NCI-H1048 (cell line): ENCODE measurements at regions not wholly inside any gene's neighbourhood (a gene's known extent, or its start where the extent isn't known, plus 50 kb on each side); places are given as distances from the start of the nearest gene placed in this dataset.
"Not testable (repeated sequence)": the region's sequence is repeated elsewhere in the genome, so short reads cannot be mapped to it uniquely, and the experiment has no call there.

Experiments used
- DNase-seq: peaks from one replicate; lab custom pipeline; 2025; lab: John Stamatoyannopoulos, UW

DNA sequence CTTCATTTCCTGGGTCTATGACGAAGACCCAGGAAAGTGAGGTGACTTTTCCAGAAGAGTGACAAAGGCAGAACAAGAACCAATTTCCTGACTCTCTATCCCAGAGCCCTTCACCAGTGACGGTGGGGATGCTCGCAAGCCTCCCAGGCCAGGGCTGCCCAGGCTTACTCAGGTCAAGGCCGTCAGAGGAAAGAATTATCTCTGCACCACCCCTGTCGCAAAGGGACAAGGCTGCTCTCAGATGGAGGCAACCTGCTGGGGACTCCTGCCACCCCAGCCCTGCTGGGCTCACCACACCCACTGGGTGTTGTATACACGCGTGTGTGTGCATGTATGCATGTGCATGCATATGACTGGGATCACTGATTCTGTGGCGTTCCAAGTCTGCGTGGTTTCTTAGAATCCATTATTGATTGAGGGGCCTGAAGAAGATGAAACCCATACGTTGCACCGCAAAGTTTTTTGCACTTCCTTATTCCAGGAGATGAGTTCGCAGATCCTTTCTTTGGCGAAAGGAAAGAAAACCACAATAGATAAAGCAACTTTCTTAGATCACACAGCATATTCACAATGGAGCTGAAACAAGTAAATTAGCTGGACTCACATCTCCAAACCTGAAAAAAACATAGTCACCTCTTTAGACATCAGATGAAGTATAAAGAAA, 255.8 kb downstream of the RHOU start:
- DNase-seq, result no peak

DNA sequence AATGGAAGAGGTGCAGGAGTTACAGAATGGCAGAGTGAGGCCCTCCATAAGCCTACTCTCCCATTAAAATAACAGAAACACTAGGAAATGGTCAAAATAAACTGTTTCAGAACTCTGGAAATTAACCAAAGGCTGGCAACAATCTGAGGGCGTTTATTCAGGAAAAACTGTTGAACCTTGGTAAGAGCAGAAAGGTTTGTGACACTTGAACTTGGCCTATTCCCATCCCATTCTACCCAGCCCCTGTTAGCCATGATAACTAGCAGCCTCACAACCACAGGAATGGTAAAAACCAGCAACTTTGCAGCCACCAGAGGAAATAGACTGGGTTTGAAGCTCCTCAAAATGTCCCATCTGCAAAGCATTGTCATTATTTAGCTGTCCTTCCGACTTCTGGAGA, 256.8 kb downstream of the RHOU start:
- no peak for DNase-seq

DNA sequence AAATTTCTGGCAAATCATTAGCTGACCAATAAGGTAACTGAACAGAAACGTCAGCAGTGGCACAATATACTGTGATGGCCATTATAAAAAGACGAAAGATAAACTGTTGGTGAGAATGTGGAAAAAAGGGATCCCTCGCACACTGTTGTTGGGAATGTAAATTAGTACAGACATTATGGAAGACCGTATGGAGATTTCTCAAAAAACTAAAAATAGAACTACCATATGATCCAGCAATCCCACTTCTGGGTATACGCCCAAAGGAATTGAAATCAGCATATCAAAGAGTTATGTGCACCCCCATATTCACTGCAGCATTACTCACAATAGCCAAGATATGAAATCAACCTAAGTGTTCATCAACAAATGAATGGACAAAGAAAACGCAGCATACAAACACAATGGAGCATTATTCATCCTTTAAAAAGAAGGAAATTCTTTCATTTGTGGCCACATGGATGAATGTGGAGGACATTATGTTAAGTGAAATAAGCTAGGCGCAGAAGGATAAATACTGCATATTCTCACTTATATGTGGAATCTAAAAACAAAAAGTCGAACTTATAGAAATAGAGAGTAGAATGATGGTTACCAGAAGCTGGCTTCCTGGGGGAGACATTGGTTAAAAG, 257.7 kb downstream of the RHOU start:
- no peak for DNase-seq

DNA sequence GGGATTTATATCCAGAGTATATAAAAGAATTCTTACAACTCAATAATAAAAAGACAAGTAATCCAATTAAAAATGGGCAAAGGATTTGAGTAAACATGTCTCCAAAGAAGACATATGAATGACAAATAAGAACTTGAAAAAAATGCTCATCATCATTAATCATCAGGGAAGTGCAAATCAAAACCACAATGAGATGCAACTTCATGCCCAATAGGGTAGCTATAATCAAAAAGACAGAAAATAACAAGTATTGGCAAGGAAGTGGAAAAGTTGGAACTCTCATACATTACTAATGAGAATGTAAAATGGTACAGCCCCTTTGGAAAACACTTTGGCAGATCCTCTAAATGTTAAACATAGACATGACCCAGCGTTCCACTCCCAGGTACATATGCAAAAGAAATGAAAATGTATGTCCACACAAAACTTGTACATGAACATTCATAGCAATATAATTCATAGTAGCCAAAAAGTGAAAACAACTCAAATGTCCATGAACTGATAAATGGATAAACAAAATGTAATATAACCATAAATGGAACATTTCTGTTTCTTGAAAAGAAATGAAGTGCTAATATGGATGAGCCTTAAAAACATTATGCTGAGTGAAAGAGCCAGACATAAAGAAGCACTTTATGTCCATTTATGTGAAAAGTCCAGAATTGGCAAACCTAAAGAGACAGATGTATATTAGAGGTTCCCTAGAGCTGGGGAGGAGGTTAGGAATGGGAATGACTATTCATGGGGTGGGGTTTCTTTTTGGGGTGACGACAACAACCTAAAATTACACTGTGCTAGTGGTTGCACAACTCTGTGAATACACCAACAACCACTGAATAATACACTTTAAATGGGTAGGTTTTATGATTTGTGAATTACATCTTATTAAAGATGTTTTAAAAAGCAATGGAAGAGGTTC, 259.7 kb downstream of the RHOU start:
- no peak for DNase-seq

DNA sequence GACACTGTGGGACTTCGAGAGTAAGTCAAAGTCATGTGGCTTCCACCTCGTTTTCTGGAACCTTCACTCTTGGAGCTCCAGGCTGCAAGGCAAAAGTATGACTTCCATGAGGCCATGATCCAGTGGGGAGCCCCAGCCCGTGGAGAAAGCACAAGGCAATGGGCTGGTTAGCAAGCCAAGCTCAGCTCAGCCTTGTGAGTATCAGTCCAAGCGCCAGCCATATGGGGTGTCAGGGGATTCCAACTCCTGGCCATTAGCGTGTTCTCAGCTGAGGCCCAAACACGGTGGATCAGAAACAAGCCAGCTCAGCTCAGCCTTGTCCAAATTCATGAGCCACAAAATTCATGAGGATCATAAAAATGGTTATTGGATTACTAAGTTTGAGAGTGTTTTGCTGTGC, 261.0 kb downstream of the RHOU start:
- no peak for DNase-seq

DNA sequence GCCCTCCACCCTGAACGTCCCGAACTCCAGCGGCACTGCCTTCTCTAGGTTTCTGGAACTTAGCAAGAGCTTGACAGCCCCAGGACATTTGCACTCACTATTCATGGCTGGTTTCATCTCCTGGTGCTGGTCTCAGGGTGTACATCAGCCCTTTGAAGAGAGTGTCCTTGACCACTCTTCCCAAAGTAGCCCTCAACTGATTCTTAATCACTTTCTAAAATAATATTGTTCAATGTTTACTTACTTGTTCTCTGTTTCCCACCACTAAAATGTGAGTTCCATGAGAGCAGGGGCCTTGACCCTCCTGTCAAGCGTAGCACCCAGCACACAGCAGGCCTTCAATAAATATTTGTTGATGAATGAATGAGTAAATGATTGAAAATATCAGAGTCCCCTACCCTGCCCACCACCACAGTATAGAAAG, 262.5 kb downstream of the RHOU start:
- DNase-seq, result no peak

DNA sequence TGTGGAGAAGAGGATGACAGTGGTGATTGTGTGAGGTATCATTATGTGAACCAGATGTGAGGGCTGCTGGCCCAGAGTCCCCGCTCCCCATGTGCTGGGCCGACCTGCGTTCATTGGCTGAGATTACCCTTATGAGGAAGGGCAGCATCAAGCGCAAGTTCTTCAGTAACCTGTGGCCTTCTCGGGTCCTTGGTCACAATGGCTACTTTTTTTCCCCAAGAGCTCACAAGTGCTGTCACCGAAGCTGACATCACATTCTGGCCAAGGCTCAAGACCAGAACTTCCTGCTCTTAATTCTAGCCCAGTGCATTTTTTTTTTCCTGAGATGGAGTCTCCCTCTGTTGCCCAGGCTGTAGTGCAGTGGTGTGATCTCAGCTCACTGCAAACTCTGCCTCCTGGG, 262.9 kb downstream of the RHOU start:
- no peak for DNase-seq

DNA sequence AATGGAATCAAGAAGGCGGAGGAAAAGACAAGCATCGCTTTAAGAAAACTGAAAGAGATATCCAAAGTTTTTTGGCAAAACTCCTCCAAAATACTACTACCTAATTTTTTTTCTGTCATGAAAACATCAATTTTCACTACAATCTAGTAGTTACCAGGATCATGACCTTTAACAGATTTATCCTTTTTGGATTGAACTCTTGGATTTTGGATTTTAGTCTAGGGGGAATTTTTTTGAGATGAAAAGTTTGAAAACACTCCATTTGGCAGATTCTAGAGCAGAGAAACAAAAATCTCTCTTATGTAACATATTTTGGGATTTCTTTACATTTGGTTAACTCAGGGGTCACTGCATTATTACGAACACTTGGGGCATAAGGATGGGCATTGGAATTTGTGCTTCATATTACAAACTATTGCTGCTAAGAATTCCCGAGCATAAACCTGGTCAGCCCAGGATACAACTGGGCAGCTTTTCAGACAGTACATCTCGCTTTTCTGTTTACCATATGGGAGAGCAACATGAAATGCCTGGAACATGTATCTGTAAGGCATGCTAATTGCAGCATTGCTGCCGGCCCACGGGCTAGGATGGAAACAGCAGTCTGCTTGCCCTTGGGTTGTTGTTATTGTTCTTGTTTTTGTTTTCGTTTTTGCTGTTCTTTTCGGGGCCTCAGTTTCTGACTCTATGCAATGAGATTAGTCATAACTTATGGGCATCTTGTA, 264.3 kb downstream of the RHOU start:
- DNase-seq, result no peak

DNA sequence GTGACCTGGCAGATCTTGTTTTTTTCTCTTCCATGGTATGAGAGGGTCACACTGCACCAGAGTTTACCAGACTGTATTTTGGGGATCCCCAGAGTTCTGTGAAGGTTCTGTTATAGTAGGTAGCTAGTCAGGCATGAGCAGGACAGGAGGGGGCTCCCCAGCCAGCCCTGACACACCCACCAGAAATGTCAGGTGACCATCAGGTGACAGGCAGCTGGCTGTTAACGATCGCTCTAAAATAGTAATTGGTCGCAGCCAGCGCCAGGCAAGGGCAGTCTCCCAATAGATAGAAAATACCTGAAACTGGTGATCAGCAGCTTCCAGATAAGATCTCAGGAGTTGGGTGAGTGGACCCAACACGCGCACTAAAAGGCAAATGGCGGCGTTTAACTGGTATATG, 264.9 kb downstream of the RHOU start:
- DNase-seq, result no peak

DNA sequence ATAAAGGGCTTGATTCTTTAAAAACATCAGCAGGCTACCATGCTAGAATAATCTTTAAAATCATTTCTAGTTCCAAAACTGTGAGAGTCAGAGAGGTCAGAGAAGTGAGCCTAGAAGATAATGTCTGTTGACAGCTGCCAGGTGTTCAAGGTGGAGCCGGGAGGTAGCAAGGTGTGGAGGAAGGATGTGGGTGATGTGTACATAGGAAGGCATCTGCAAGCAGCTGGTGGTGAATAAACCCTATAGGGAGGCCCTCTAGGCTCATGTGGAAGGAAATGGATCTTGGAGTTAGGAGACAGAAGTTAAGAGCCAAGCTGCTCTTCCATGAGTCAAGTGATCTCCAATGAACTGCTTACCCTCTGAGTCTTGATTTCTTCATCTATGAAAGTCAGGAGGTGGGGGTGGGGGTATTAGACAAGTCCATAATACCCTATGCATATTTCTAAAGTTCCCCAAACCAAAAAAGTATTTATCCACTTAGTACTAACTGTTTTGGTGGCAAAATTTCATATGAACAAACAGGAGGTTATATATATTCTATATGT, 266.3 kb downstream of the RHOU start:
- no peak for DNase-seq

DNA sequence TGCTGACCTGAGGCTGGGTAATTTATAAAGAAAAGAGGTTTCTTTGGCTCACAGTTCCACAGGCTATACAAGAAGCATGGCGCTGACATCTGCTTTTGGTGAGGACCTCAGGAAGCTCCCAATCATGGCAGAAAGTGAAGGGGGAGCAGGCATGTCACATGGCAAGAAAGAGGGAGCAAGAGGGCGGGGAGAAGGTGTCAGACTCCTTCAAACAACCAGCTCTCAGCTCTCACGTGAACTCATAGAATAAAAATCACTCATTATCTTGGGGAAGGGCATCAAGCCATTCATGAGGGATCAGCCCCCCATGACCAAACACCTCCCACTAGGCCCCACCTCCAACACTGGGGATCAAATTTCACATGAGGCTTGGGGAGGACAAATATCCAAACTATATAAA, 266.8 kb downstream of the RHOU start:
- no peak for DNase-seq

DNA sequence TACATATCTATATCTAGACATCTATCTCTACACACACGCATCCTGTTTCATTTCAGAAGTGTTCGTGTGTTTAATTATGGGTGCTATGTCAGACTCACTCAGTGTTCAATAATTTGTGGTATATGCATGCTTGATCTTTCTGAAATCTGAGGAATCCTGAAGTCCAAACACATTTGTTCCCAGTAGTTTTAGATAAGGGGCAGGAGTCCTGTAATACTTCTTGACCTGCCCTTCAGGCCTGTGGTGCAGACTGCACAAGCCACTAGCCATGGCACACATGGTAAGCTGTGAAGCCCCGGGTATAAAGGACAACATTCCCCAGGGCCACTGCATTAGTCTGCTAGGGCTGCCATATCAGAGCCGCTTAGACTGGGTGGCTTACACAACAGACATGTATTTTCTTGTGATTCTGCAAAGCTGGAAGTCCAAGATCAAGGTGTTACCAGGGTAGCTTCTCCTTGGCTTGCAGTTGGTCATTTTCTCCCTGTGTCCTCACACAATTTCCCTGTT, 267.2 kb downstream of the RHOU start:
- no peak for DNase-seq

DNA sequence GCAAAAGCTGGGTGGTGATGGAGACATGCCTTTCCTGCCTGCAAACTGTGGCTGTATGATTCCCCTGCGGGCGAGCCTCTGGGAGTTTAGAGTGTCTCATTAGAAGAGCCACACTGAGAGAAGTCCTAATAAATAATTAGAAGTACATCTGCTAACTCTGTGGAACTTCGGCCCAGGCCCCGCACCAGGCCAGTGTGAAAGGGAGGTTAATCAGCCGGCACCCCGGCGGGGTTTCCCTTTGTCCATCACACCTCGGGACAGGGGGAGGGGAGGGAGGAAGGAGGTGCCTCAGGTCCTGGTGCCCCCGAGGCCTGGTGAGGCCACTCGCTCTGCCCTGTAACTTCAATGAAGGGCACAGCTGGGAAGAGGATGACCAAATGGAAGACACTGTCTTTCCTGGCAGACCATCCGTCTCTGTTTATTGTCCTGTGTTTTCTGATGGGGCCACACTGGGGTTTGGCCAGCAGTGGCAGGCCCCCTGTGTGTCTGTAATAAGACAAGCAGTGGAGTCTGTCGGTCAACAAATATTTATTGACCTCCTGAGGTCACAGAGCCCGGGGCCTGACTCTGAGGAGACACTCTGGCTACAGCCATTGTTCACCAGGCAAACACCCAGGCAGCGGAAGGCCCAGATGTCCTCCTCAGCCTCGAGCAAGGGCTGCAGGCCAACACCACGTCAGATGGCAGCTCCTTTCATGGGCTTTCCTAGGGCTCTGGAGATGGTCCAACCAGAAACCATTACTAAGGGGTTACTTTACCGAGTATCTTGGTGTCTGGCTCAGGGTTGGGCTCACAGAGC, 267.5 kb upstream of the RAB4A start:
- no peak for DNase-seq

DNA sequence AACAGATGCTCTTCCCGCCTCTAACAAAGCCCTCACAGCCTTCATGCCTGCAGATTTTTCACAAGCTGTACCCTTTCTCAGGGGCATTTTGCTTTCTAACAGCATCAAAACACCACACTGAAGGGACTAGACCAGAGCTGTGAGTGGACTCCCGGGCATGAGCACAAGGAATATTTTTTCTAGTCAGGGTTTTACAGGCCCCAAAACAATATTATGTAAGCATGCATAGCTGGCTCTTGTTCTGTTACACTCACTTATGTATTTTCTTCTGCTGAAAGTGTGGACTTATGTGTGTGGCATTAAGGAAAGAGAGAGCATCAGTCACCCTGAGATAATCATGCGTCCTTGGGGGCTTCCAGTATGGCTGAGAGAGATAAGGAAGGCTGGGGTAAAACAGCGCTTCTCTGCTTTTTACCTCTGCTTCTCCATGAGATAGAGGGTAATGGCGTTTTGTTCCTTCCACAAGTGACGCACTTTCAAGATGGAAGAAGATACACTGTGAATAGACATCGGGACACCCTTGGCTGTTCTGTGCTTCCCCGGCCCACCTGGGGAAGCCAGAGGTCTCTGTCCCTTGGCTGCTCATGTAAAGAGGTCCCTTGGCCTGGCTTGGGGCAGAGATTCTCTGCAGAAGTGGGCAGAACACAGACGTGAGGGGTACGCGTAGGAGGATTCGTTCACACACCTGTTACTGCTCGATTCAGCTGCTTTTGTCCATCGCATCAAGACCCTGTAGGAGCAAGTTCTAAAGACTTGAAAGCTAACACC, 266.7 kb upstream of the RAB4A start:
- no peak for DNase-seq

DNA sequence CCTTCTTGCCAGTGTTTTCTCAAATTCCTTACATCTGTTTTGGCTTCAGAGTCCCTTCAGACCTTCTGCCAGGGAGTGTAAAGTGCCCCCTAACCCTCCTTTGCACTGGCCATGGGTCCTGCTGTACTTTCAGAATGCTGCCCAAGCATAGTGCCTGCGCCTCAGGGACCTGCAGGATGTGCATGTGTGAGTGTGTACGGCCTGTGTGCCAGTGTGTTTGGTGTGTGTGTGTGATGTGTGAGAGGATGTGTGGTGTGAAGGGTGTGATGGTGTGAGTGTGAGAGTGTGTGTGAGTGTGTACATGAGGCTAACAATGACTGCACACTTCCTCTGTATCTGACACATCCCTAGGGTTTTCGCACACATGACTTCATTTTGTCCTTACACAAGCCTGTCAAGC, 265.8 kb upstream of the RAB4A start:
- no peak for DNase-seq

DNA sequence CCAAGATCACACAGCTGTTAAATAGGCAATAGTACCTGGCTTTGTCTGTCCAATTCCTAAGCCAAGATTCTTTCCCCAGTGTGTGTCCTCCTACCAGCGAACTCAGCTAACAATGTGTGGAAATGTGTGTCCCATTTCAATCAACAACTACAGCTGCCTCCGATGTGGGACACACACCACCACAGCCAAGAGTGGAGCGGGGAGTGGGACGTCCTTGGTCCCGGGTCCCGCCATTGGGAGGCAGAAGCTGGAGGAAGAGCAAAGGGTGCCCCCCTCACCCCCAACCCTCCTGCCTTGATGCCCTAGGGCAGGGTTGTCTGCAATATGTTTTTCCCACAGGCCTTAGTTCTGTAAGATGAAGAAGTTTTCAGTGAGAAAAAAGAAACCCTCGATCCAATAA, 265.4 kb upstream of the RAB4A start:
- DNase-seq, result no peak

DNA sequence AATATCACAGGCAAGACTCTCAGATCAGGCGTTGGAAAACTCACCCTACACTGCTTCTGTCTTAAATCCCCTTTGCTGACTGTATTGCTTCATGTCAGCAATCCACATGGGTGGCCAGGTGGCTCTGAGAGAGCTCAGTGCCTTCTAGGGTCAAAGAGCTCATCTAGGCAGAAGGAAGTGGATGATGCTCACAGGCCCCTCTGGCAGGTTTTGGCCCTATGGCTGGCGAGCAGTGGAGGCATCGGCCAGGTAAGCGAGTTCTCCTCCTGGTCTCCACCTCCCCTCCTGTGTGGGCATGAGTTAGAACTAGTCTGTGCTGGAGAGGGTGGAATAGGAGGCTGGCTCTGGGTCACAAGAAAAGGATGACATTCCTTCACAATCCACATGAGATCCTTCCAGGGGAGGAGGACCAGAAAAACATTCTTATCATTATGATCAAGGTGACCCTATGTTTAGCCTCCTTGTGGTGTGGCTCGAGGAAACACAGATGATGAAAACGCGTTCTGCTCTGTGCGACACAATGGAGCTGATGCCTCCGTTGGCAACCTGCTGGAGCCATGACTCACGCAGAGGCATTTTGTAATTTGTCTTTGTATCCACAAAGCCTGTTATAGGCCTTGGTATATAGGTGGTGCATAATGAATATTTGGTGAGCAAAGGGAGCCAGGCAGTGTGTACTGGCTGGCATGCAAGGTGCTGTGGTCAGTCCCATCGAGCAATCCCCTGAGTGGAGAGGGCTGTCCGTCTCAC, 264.6 kb upstream of the RAB4A start:
- no peak for DNase-seq

DNA sequence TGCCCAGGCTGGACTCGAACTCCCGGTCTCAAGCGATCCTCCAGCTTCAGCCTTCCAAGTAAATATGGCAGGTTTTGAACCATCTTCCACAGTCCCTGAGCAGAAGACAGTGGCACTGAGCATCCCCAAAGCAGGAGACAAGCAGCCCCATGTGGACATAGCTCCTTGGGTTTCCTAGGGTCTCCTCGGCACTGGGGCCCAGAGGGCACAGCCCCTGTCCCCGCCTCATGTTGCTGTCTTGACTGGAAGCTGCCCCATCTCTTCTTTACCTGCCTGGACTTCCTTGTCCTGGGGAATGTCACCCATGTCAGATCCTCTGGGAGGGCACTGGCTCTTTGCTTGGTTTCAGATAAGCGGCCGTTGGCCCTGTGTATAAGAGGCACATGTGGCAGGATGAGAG, 263.7 kb upstream of the RAB4A start:
- DNase-seq, result no peak

DNA sequence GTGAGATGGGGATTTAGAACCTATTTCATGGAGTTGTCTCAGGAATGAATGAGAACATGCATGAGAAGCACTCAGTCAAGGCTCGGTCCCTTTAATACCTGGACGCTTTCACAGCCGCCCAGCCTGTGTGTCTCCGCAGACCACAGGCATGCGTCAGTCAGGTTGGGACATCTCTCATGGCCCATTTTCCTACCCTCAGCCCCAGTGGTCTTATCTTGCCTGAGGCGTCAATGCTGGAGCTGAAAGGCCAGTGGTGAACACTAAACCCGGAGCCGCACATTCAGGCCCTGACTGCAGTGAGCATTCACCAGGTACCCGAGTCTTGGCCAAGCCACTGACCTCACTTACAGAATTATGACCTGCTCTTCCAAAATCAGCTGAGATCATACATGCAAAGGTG, 263.2 kb upstream of the RAB4A start:
- DNase-seq, result no peak

DNA sequence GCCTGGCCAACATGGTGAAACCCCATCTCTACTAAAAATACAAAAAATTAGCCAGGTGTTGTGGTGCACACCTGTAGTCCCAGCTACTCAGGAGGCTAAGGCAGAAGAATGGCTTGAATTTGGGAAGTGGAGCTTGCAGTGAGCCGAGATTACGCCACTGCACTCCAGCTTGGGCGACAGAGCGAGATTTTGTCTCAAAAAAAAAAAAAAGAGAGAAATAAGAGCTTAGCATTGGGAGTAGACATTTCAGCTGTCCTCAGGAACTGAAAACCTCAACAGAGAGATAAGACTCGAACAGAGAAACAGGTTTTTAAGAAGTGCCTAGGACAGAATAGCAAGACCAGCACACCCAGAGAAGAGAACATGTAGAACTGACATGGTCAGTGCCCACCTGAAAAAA, 262.6 kb upstream of the RAB4A start:
- not testable (repeated sequence) for DNase-seq
